DND-41 (cell line): ENCODE measurements at regions not wholly inside any gene's neighbourhood (a gene's known extent, or its start where the extent isn't known, plus 50 kb on each side); places are given as distances from the start of the nearest gene placed in this dataset.

Experiments
- CTCF ChIP-seq: IDR thresholded peaks from 2 replicates; pipeline ENCODE4 v1.5.1; 2012; ENCODE audit warnings: borderline replicate concordance, low read length, moderate library complexity, mild to moderate bottlenecking; ENCODE audit not compliant: poor library complexity, severe bottlenecking; ENCODE audit errors: extremely low read depth
- EZH2 ChIP-seq: IDR thresholded peaks from 3 replicates; pipeline ENCODE4 v1.6.1; 2012; ENCODE audit warnings: borderline replicate concordance, low read depth, mild to moderate bottlenecking, moderate library complexity, low read length, inconsistent platforms; ENCODE audit not compliant: severe bottlenecking

GRCh38 chr3:163541629-163542028 is 1536.7 kb downstream of the SI start:
- TF ChIP-seq CTCF (no peak), EZH2 (no peak)
